ENCODE measurements at regions not wholly inside any gene's neighbourhood (a gene's known extent, or its start where the extent isn't known, plus 50 kb on each side); places are given as distances from the start of the nearest gene placed in this dataset.

DNA sequence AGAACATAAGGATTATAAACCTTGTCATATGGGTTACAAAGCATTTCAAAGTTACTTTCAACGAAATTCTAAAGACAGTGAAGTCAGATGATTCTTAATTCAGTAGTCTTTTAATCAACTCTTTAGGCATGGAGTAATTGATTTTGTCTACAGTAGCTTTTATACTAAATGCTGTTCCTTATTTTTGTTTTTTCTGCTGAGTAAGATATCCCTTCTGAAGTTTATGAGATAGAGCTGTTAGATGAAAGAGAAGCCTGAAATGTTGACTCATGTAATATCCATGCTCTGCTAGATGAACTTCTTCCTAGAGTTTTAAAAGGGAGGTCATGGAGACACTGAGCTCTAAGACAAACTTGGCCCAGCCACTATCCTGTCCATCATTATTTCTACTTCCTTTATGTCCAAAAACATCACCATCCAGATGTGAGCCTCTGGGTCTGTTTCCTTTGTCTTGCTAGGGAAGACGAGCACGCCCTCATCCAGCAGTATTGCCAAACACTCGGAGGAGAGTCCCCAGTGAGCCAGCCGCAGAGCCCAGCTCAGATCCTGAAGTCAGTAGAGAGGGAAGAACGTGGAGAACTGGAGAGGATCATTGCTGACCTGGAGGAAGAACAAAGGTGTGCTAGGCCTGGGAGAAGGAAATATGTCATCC lies 550.3 kb downstream of the UTRN start:
- TF ChIP-seq YY1 (IDR thresholded peaks at IDR 0.05; ENCODE audit: insufficient read depth, insufficient read length) (no peak), ZNF274 (IDR thresholded peaks at IDR 0.05; ENCODE audit: low read depth, low read length) (no peak), SUZ12 (IDR thresholded peaks at IDR 0.05; ENCODE audit: extremely low read depth, insufficient read depth, insufficient read length) (no peak)

All from NT2/D1 (cell line).